PC-3 (cell line): ENCODE measurements at regions not wholly inside any gene's neighbourhood (a gene's known extent, or its start where the extent isn't known, plus 50 kb on each side); places are given as distances from the start of the nearest gene placed in this dataset.

Experiments
- ATAC-seq: fragments of 200-7000 bp; cut with Tn5 transposase; 2 replicates; pipeline ENCODE4 v1.9.1; 2020; ENCODE audit warnings: mild to moderate bottlenecking, moderate library complexity
- BruUV-seq: library from RNA; stranded (reverse); fragments of 400-500 nt; replicated peaks from 2 replicates; lab custom pipeline; 2021; lab: Mats Ljungman, UMichigan
- CTCF ChIA-PET: fragments of 300-600 bp; sonication (Branson Sonifier 250); formaldehyde crosslinking; loops from one replicate; lab custom pipeline; 2022; ENCODE audit warnings: antibody characterized with exemption; lab: Charles Lee
- POLR2A ChIA-PET: fragments of 300-600 bp; sonication (Branson Sonifier 250); formaldehyde crosslinking; loops from one replicate; lab custom pipeline; 2022; ENCODE audit warnings: antibody characterized with exemption; ENCODE audit not compliant: unreplicated experiment; lab: Charles Lee
- DNase-seq: peaks from one replicate; pipeline ENCODE4 v3.0.0-alpha.2; 2015
- H2AFZ ChIP-seq: fragments of 300-600 bp; sonication (generic); 2 replicates; pipeline ENCODE4 v1.6.0; 2016; ENCODE audit warnings: antibody characterized with exemption, low read length
- H3F3A ChIP-seq: fragments of 300-600 bp; sonication (generic); one replicate; pipeline ENCODE4 v1.6.0; 2017; ENCODE audit warnings: antibody characterized with exemption, low read length, control low read depth, mild to moderate bottlenecking; ENCODE audit not compliant: unreplicated experiment
- H3K27ac ChIP-seq: fragments of 300-600 bp; sonication (generic); 2 replicates; pipeline ENCODE4 v1.5.1; 2016; ENCODE audit warnings: mild to moderate bottlenecking, low read length
- H3K27me3 ChIP-seq: fragments of 300-600 bp; sonication (generic); 2 replicates; pipeline ENCODE4 v1.6.1; 2016; ENCODE audit warnings: low read length, mixed read lengths
- H3K36me3 ChIP-seq: fragments of 300-600 bp; sonication (generic); 2 replicates; pipeline ENCODE4 v1.6.1; 2016; ENCODE audit warnings: low read depth, mixed run types, low read length, mixed read lengths
- H3K4me1 ChIP-seq: fragments of 300-600 bp; sonication (generic); 2 replicates; pipeline ENCODE4 v1.5.1; 2016; ENCODE audit warnings: low read length; ENCODE audit not compliant: insufficient read depth
- H3K4me2 ChIP-seq: fragments of 300-600 bp; sonication (generic); 2 replicates; pipeline ENCODE4 v1.6.0; 2016; ENCODE audit warnings: low read length
- H3K4me3 ChIP-seq: fragments of 300-600 bp; sonication (generic); 2 replicates; pipeline ENCODE4 v1.5.1; 2016; ENCODE audit warnings: mild to moderate bottlenecking, low read length, mixed read lengths
- H3K79me2 ChIP-seq: fragments of 300-600 bp; sonication (generic); 2 replicates; pipeline ENCODE4 v1.6.1; 2017; ENCODE audit warnings: low read length, mixed read lengths
- H3K9ac ChIP-seq: fragments of 300-600 bp; sonication (generic); 2 replicates; pipeline ENCODE4 v1.6.0; 2016; ENCODE audit warnings: mild to moderate bottlenecking, low read length
- H3K9me2 ChIP-seq: fragments of 300-600 bp; sonication (generic); replicated peaks from 2 replicates; pipeline ENCODE4 v1.6.1; 2016; ENCODE audit warnings: mixed run types, low read length, mixed read lengths
- H3K9me3 ChIP-seq: fragments of 300-600 bp; sonication (generic); 2 replicates; pipeline ENCODE4 v1.6.1; 2016; ENCODE audit warnings: low read length, mixed read lengths
- H4K20me1 ChIP-seq: fragments of 300-600 bp; sonication (generic); 2 replicates; pipeline ENCODE4 v1.6.1; 2016; ENCODE audit warnings: low read length, mixed read lengths
- CTCF ChIP-seq: fragments of 300-600 bp; sonication (generic); conservative IDR thresholded peaks from 2 replicates; pipeline ENCODE4 v1.5.1; 2017; ENCODE audit warnings: antibody characterized with exemption, low read depth, mild to moderate bottlenecking, low read length
- EZH2 ChIP-seq: fragments of 300-600 bp; sonication (generic); IDR thresholded peaks from one replicate; pipeline ENCODE4 v1.6.1; 2017; ENCODE audit warnings: antibody characterized with exemption, mild to moderate bottlenecking, low read length; ENCODE audit not compliant: unreplicated experiment
- EZH2phosphoT487 ChIP-seq: fragments of 300-600 bp; sonication (generic); IDR thresholded peaks from 2 replicates; pipeline ENCODE4 v1.6.1; 2018; ENCODE audit warnings: mild to moderate bottlenecking, antibody characterized with exemption, low read length, borderline replicate concordance
- intact Hi-C: fragments of 100-400 bp; cut with micrococcal nuclease; formaldehyde crosslinking; loops from 2 replicates; pipeline ENCODE4 v1.9.0; 2023

DNA sequence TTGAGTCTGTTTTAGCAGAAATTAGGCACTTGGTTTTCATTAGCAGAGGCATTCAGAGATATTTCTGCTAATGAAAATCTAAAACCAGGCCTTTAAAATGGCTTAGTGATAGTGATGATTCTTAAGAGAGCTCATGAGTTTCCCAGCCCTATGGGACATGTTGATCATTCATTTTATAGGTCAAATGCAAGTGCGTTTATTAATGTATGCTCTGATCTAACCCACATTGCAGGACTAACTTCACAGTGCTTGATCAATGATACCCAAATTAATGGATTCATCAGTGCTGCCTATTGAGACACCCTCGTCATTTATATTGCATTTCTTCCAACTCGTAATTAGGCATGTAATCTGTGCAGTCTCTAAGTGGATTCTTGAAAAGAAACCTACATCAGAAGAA is 54.7 kb upstream of the ETAA1 start:
- H3K4me3 ChIP-seq, result no peak overlapping the region
- H3K27me3 ChIP-seq, result no peaks in the 10 kb centered on the region
- ChIA-PET POLR2A (no interaction called here), CTCF (no interaction called here)
- intact Hi-C loops, result no loop called here
- H2AFZ ChIP-seq, result no peak overlapping the region
- no peak overlapping the region for H3K27ac ChIP-seq
- TF ChIP-seq EZH2phosphoT487 (no peak), EZH2 (no peak), CTCF (no peak)
- no peaks in the 10 kb centered on the region for H3K9me3 ChIP-seq
- no peak for ATAC-seq
- peaks cover 6% of the 10 kb centered on the region; the same call in 1 of the 2 replicates for H3K4me1 ChIP-seq
- H3K9ac ChIP-seq, result no peak overlapping the region
- no peaks in the 10 kb centered on the region for H3K79me2 ChIP-seq
- no peaks in the 10 kb centered on the region for H3F3A ChIP-seq
- H3K36me3 ChIP-seq, result no peaks in the 10 kb centered on the region
- DNase-seq, result no peak
- no peaks in the 10 kb centered on the region for H4K20me1 ChIP-seq
- H3K9me2 ChIP-seq, result no peaks in the 10 kb centered on the region
- no TSS peak for BruUV-seq
- no peak overlapping the region for H3K4me2 ChIP-seq

DNA sequence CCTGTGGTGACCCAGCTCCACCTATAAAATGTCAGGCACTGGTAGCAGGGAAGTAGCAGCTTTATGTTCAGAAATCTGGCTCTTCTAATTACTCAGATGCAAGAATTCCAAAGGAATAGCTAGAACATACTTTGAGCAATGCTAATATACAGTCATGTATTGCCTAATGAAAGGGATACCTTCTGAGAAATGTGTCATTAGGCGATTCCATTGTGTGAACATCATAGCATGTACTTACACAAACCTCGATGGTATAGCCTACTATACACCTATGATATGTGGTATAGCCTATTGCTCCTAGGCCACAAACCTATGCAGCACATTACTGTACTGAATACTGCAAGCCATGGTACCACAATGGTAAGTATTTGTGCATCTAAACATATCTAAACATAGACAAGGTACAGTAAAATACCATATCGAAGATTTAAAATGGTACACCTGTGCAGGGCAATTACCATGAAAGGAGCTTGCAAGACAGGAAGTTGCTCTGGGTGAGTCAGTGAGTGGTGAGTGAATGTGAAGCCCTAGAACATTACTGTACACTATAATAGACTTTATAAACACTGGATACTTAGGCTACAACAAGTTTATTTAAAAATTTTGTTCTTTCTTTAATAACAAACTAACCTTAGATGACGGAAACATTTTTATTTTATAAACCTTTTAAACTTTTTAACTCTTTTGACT is 50.3 kb upstream of the ETAA1 start:
- H3F3A ChIP-seq, result no peaks in the 10 kb centered on the region
- ChIA-PET CTCF (interaction anchor here (0.5 kb wide), 1 partner anchor 217 kb away, joined by 3 read pairs; no protein-coding TSS in a partner anchor), POLR2A (no interaction called here)
- no peak overlapping the region for H2AFZ ChIP-seq
- peaks cover 4% of the 10 kb centered on the region; the same call in 1 of the 2 replicates for H3K9me3 ChIP-seq
- H4K20me1 ChIP-seq, result no peaks in the 10 kb centered on the region
- intact Hi-C loops, result no loop called here
- no peaks in the 10 kb centered on the region for H3K36me3 ChIP-seq
- H3K4me2 ChIP-seq, result peak overlapping the region; percentile 42; the same call in 1 of the 2 replicates
- TF ChIP-seq CTCF, result no peak
- TF ChIP-seq EZH2phosphoT487, result no peak
- no peak for TF ChIP-seq EZH2
- no peaks in the 10 kb centered on the region for H3K27me3 ChIP-seq
- peaks cover 6% of the 10 kb centered on the region; the same call in 1 of the 2 replicates for H3K4me1 ChIP-seq
- BruUV-seq, result no TSS peak
- H3K9ac ChIP-seq, result no peak overlapping the region
- ATAC-seq (peak; percentile 98), DNase-seq (peak; percentile 66)
- no peak overlapping the region for H3K4me3 ChIP-seq
- no peak overlapping the region for H3K27ac ChIP-seq
- H3K9me2 ChIP-seq, result 0 out of 2 replicates have a peak, but pooled peaks cover 5% of the 10 kb centered on the region
- H3K79me2 ChIP-seq, result no peaks in the 10 kb centered on the region
